Endothelial cell of umbilical vein (primary cell): ENCODE measurements at regions not wholly inside any gene's neighbourhood (a gene's known extent, or its start where the extent isn't known, plus 50 kb on each side); places are given as distances from the start of the nearest gene placed in this dataset.

Experiments
- BruUV-seq: library from RNA; stranded (reverse); fragments of 400-500 nt; replicated peaks from 2 replicates; lab custom pipeline; 2021; lab: Mats Ljungman, UMichigan
- CTCF ChIA-PET: fragments of 300-600, 350-600 bp; sonication (Branson Sonifier 250); formaldehyde crosslinking; loops from one replicate; lab custom pipeline; 2021; ENCODE audit warnings: antibody characterized with exemption, inconsistent platforms; lab: Charles Lee
- POLR2A ChIA-PET: fragments of 300-600, 350-600 bp; sonication (Branson Sonifier 250); formaldehyde crosslinking; loops from one replicate; lab custom pipeline; 2021; ENCODE audit warnings: antibody characterized with exemption, inconsistent platforms; lab: Charles Lee
- DNase-seq: peaks from one replicate; pipeline ENCODE4 v3.0.0-alpha.2; 2011; ENCODE audit warnings: low read depth, low spot score
- FAIRE-seq: peaks from 2 replicates; lab custom pipeline; 2011; peaks lifted over from hg19 to GRCh38; lab: Jason Lieb, UNC
- H2AFZ ChIP-seq: 2 replicates; pipeline ENCODE4 v1.6.0; 2012; ENCODE audit warnings: low read depth, low read length, control low read depth, inconsistent platforms
- H3K27ac ChIP-seq: 2 replicates; pipeline ENCODE4 v1.5.1; 2011; ENCODE audit warnings: low read depth, mild to moderate bottlenecking, control low read depth, low read length, moderate library complexity; ENCODE audit not compliant: insufficient read depth
- H3K27me3 ChIP-seq, 2 experiments: 2 replicates each; pipeline versions ENCODE4 v1.6.0 to v1.6.1; 2011; ENCODE audit warnings: low read length in 2 of 2, mixed read lengths in 1 of 2; ENCODE audit not compliant: control insufficient read depth in 2 of 2, insufficient read depth in 2 of 2
- H3K36me3 ChIP-seq, 2 experiments: 2 replicates in 1 of 2; 3 replicates in 1 of 2; pipeline ENCODE4 v1.5.1; 2011; ENCODE audit warnings: low read length in 2 of 2, mild to moderate bottlenecking in 1 of 2, moderate library complexity in 1 of 2; ENCODE audit not compliant: control insufficient read depth in 2 of 2, insufficient read depth in 2 of 2; ENCODE audit errors: extremely low read depth in 1 of 2
- H3K4me1 ChIP-seq: 3 replicates; pipeline ENCODE4 v1.5.1; 2011; ENCODE audit warnings: mild to moderate bottlenecking, low read length; ENCODE audit not compliant: control insufficient read depth, insufficient read depth; ENCODE audit errors: extremely low read depth
- H3K4me2 ChIP-seq: 2 replicates; pipeline ENCODE4 v1.6.1; 2011; ENCODE audit warnings: low read length, control low read depth, mixed read lengths; ENCODE audit not compliant: insufficient read depth
- H3K4me3 ChIP-seq, 3 experiments: fragments of 200-600 bp in 1 of 3; sonication (generic), shearing (Covaris generic) in 1 of 3; replicated peaks in 1 of 3; 2 replicates each; pipeline ENCODE4 v1.5.1; 2011 to 2016; ENCODE audit warnings: control low read depth in 3 of 3, low read length in 3 of 3, mild to moderate bottlenecking in 2 of 3, inconsistent platforms in 1 of 3, low read depth in 1 of 3, moderate library complexity in 1 of 3; ENCODE audit not compliant: insufficient read depth in 1 of 3
- H3K79me2 ChIP-seq: 2 replicates; pipeline ENCODE4 v1.6.0; 2012; ENCODE audit warnings: low read length, inconsistent platforms; ENCODE audit not compliant: control insufficient read depth, insufficient read depth
- H3K9ac ChIP-seq: replicated peaks from 2 replicates; pipeline ENCODE3; 2011; ENCODE audit warnings: low read length, control low read depth; ENCODE audit not compliant: insufficient read depth; ENCODE audit errors: extremely low read depth
- H3K9me1 ChIP-seq: replicated peaks from 3 replicates; pipeline ENCODE4 v1.6.0; 2011; ENCODE audit warnings: mild to moderate bottlenecking, low read length; ENCODE audit not compliant: control insufficient read depth, insufficient read depth; ENCODE audit errors: extremely low read depth
- H3K9me3 ChIP-seq: replicated peaks from 2 replicates; pipeline ENCODE4 v1.5.1; 2012; ENCODE audit warnings: low read length, inconsistent platforms; ENCODE audit not compliant: control insufficient read depth, insufficient read depth
- H4K20me1 ChIP-seq: replicated peaks from 2 replicates; pipeline ENCODE3; 2011; ENCODE audit warnings: mild to moderate bottlenecking, low read length; ENCODE audit not compliant: control insufficient read depth, insufficient read depth; ENCODE audit errors: extremely low read depth
- CTCF ChIP-seq, 2 donors: IDR thresholded peaks; 1 replicate in 1 of 2; 2 replicates in 1 of 2; pipeline ENCODE4 v1.5.1; 2011; ENCODE audit warnings: low read length in 2 of 2, mild to moderate bottlenecking in 2 of 2, moderate library complexity in 2 of 2, control low read depth in 1 of 2, inconsistent platforms in 1 of 2, low read depth in 1 of 2; ENCODE audit not compliant: insufficient read depth in 1 of 2; ENCODE audit errors: extremely low read depth in 1 of 2
- EZH2 ChIP-seq: IDR thresholded peaks from 2 replicates; pipeline ENCODE4 v1.6.1; 2012; ENCODE audit warnings: borderline replicate concordance, low read depth, mild to moderate bottlenecking, moderate library complexity, low read length, inconsistent platforms; ENCODE audit not compliant: severe bottlenecking
- FOS ChIP-seq: IDR thresholded peaks from 2 replicates; pipeline ENCODE4 v1.6.1; 2011; ENCODE audit warnings: mild to moderate bottlenecking, low read length, moderate library complexity, borderline replicate concordance; ENCODE audit not compliant: insufficient read depth
- GATA2 ChIP-seq: IDR thresholded peaks from 2 replicates; pipeline ENCODE4 v1.7.0; 2011; ENCODE audit warnings: low read depth, mild to moderate bottlenecking, moderate library complexity, mixed read lengths, low read length; ENCODE audit not compliant: insufficient read length, insufficient read depth
- JUN ChIP-seq: IDR thresholded peaks from 2 replicates; pipeline ENCODE4 v1.6.1; 2011; ENCODE audit warnings: borderline replicate concordance, low read depth; ENCODE audit not compliant: insufficient read length, insufficient read depth
- MYC ChIP-seq: IDR thresholded peaks from one replicate; pipeline ENCODE4 v1.6.1; 2011; ENCODE audit warnings: mild to moderate bottlenecking, low read depth, low read length
- POLR2A ChIP-seq: IDR thresholded peaks from 2 replicates; pipeline ENCODE4 v1.6.1; 2012; ENCODE audit warnings: low read depth, mild to moderate bottlenecking, control low read depth, low read length
- POLR2AphosphoS5 ChIP-seq: IDR thresholded peaks from 2 replicates; pipeline ENCODE4 v1.6.1; 2012; ENCODE audit warnings: low read depth, mild to moderate bottlenecking, control low read depth, low read length, moderate library complexity; ENCODE audit not compliant: insufficient read depth
- dilution Hi-C: fragments of 300-500 bp; cut with MboI; formaldehyde crosslinking; loops from one replicate; pipeline ENCODE4 v1.15.0; 2019; ENCODE audit warnings: low sequenced_read_pairs; ENCODE audit not compliant: extremely low pct_ligation_motif_present
- intact Hi-C: fragments of 100-400 bp; cut with micrococcal nuclease; formaldehyde crosslinking; loops from one replicate; pipeline ENCODE4 v1.10.0; 2022
- TF ChIP-seq, protein P1 (sequence below): IDR thresholded peaks from 2 replicates; pipeline ENCODE4 v1.6.1; 2011; ENCODE audit not compliant: insufficient read depth, insufficient read length

DNA sequence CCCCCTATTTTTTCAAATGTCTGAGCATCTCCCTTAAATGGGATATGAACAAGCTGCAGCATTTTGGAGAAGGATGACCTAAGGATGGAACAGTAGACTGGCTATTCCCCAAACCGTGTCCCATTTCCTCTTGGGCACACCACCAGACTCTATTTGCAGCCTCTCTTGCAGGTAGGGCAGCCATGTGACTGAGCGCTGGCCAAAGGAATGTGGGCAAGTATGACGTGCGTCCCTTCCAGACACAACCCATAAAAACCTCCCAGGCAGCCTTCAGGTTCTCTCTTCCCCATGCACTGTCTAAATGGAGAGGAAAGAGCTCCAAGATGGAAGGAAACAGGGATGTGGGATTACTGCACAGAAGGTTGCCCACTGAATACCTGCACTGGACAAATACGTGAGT, 149.7 kb downstream of the CCT6B start:
- FAIRE-seq = no peak
- dilution Hi-C loops = no loop called here
- Histone ChIP-seq H3K4me2 (no peak overlapping the region), H3K4me3 (no peak overlapping the region), H3K9me3 (no peaks in the 10 kb centered on the region), H3K4me1 (no peaks in the 10 kb centered on the region), H3K27ac (no peak overlapping the region), H2AFZ (no peak overlapping the region), H3K9ac (no peak overlapping the region), H3K36me3 (no peaks in the 10 kb centered on the region), H3K79me2 (no peaks in the 10 kb centered on the region), H3K9me1 (no peaks in the 10 kb centered on the region), H4K20me1 (no peaks in the 10 kb centered on the region), H3K27me3 (no peaks in the 10 kb centered on the region)
- no peak for TF ChIP-seq JUN
- TF ChIP-seq CTCF (IDR thresholded peaks at IDR 0.05; ENCODE audit: extremely low read depth in 1 of 2, insufficient read depth in 1 of 2, low read depth in 1 of 2, low read length in 2 of 2) = no peak
- no peak for TF ChIP-seq FOS
- TF ChIP-seq EZH2 = no peak
- TF ChIP-seq POLR2AphosphoS5 = no peak
- TF ChIP-seq MYC = no peak
- TF ChIP-seq POLR2A = no peak
- TF ChIP-seq GATA2 = no peak
- TF ChIP-seq, protein P1, sequence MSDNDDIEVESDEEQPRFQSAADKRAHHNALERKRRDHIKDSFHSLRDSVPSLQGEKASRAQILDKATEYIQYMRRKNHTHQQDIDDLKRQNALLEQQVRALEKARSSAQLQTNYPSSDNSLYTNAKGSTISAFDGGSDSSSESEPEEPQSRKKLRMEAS = no peak
- POLR2A ChIA-PET = no interaction called here
- intact Hi-C loops = no loop called here
- no peak for DNase-seq
- BruUV-seq = no TSS peak
- CTCF ChIA-PET = no interaction called here
